GM12878 (cell line): ENCODE measurements at regions not wholly inside any gene's neighbourhood (a gene's known extent, or its start where the extent isn't known, plus 50 kb on each side); places are given as distances from the start of the nearest gene placed in this dataset.

Experiments used
- BMI1 ChIP-seq: fragments of 450-650 bp; IDR thresholded peaks from 2 replicates; pipeline ENCODE4 v1.6.1; 2016; ENCODE audit warnings: mild to moderate bottlenecking, moderate library complexity, borderline replicate concordance
- CBX3 ChIP-seq: fragments of 200-600 bp; sonication (generic); IDR thresholded peaks from 2 replicates; pipeline ENCODE4 v1.6.1; 2016; ENCODE audit warnings: low read depth, borderline replicate concordance
- TAF1 ChIP-seq: IDR thresholded peaks from 2 replicates; pipeline ENCODE4 v1.6.1; 2011; ENCODE audit warnings: mild to moderate bottlenecking, low read depth, low read length, borderline replicate concordance
- TF ChIP-seq, protein P1 (sequence below): fragments of 450-650 bp; IDR thresholded peaks from 2 replicates; pipeline ENCODE4 v1.6.1; 2016; ENCODE audit warnings: mild to moderate bottlenecking
- TF ChIP-seq, protein P2 (sequence below): IDR thresholded peaks from 2 replicates; pipeline ENCODE4 v1.6.1; 2012; ENCODE audit warnings: low read length, inconsistent platforms
- TF ChIP-seq, protein P3 (sequence below): fragments of 450-650 bp; formaldehyde crosslinking; IDR thresholded peaks from 2 replicates; pipeline ENCODE4 v1.4.0; 2022; ENCODE audit warnings: mild to moderate bottlenecking, moderate library complexity

DNA sequence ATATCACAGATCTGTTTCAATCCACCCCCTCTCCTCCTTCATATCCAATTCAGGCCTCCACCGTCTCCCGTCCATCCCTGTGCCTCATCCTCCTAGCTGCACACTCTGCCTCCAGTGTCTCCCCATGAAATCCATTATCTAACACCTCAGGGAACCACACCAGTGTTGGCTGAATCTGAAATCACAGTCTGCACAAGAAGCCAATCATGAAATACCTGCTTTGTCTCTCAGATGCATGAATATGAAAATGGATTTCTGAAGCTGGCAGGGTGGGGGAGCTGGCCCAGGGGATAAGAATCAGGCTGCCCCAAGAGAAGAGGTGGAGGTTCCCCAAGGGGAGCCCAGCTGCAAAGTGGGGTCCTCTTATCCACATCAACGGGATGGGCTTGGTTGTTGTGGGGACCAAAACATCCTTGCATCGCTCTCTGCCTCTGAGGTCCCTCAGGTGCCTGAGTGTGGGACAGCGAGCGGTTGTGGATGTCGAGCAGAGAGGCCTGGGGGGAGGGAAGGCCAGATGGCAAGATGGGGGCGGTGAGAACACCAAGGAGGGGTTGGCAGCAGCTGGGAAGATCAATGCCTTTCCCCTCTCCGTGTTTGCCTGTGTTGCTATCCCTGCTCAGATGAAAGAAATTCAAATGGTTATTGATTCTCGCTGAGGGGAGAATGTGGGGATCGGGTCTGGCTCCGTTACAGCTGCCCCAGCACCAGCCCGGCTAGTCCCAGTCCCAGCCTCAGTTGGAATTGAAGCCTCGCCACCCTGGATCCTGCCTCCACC is 237.3 kb upstream of the POU3F1 start (continued):
- no peak for TF ChIP-seq CBX3
- TF ChIP-seq, protein P1, sequence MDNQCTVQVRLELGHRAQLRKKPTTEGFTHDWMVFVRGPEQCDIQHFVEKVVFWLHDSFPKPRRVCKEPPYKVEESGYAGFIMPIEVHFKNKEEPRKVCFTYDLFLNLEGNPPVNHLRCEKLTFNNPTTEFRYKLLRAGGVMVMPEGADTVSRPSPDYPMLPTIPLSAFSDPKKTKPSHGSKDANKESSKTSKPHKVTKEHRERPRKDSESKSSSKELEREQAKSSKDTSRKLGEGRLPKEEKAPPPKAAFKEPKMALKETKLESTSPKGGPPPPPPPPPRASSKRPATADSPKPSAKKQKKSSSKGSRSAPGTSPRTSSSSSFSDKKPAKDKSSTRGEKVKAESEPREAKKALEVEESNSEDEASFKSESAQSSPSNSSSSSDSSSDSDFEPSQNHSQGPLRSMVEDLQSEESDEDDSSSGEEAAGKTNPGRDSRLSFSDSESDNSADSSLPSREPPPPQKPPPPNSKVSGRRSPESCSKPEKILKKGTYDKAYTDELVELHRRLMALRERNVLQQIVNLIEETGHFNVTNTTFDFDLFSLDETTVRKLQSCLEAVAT, result no peak
- TF ChIP-seq, protein P2, sequence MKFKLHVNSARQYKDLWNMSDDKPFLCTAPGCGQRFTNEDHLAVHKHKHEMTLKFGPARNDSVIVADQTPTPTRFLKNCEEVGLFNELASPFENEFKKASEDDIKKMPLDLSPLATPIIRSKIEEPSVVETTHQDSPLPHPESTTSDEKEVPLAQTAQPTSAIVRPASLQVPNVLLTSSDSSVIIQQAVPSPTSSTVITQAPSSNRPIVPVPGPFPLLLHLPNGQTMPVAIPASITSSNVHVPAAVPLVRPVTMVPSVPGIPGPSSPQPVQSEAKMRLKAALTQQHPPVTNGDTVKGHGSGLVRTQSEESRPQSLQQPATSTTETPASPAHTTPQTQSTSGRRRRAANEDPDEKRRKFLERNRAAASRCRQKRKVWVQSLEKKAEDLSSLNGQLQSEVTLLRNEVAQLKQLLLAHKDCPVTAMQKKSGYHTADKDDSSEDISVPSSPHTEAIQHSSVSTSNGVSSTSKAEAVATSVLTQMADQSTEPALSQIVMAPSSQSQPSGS, result no peak
- TF ChIP-seq BMI1, result no peak
- TF ChIP-seq, protein P3, sequence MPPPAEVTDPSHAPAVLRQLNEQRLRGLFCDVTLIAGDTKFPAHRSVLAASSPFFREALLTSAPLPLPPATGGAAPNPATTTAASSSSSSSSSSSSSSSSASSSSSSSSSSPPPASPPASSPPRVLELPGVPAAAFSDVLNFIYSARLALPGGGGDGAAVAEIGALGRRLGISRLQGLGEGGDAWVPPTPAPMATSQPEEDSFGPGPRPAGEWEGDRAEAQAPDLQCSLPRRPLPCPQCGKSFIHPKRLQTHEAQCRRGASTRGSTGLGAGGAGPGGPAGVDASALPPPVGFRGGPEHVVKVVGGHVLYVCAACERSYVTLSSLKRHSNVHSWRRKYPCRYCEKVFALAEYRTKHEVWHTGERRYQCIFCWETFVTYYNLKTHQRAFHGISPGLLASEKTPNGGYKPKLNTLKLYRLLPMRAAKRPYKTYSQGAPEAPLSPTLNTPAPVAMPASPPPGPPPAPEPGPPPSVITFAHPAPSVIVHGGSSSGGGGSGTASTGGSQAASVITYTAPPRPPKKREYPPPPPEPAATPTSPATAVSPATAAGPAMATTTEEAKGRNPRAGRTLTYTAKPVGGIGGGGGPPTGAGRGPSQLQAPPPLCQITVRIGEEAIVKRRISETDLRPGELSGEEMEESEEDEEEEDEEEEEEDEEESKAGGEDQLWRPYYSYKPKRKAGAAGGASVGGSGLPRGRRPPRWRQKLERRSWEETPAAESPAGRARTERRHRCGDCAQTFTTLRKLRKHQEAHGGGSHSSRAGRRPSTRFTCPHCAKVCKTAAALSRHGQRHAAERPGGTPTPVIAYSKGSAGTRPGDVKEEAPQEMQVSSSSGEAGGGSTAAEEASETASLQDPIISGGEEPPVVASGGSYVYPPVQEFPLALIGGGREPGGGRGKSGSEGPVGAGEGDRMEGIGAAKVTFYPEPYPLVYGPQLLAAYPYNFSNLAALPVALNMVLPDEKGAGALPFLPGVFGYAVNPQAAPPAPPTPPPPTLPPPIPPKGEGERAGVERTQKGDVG (CRISPR knock-in tag), result no peak
- TF ChIP-seq TAF1, result no peak
